Esophagus muscularis mucosa (tissue), 4 donors: ENCODE measurements at regions not wholly inside any gene's neighbourhood (a gene's known extent, or its start where the extent isn't known, plus 50 kb on each side); places are given as distances from the start of the nearest gene placed in this dataset.

ENCODE experiments used
- DNase-seq: peaks from one replicate; pipeline ENCODE4 v3.0.0-alpha.2; 2017; ENCODE audit errors: extremely low spot score
- H3K27ac ChIP-seq, 4 donors: fragments of 200-600 bp; sonication (generic); replicated peaks in 1 of 4; 1 replicate in 3 of 4; 2 replicates in 1 of 4; pipeline ENCODE4 v1.5.1; 2016 to 2019; ENCODE audit warnings: mild to moderate bottlenecking in 1 of 4
- H3K27me3 ChIP-seq, 4 donors: fragments of 200-600 bp; sonication (generic); one replicate each; pipeline versions ENCODE4 v1.5.1 to v1.6.0; 2016 to 2019
- H3K36me3 ChIP-seq, 4 donors: fragments of 200-600 bp; sonication (generic); one replicate each; pipeline ENCODE4 v1.5.1; 2016 to 2019
- H3K4me1 ChIP-seq, 4 donors: fragments of 200-600 bp; sonication (generic); one replicate each; pipeline ENCODE4 v1.5.1; 2016 to 2019
- H3K4me3 ChIP-seq, 4 donors: fragments of 200-600 bp; sonication (generic); 1 replicate in 2 of 4; 2 replicates in 2 of 4; pipeline ENCODE4 v1.5.1; 2016 to 2019; ENCODE audit warnings: mild to moderate bottlenecking in 4 of 4, moderate library complexity in 1 of 4
- H3K9me3 ChIP-seq, 4 donors: fragments of 200-600 bp; sonication (generic); 1 replicate in 3 of 4; 2 replicates in 1 of 4; pipeline ENCODE4 v1.5.1; 2016 to 2019
- EP300 ChIP-seq: sonication (generic); formaldehyde crosslinking; IDR thresholded peaks from one replicate; pipeline ENCODE4 v1.6.1; 2017; ENCODE audit warnings: antibody characterized with exemption
- POLR2A ChIP-seq: fragments of 450-650 bp; IDR thresholded peaks from one replicate; pipeline ENCODE4 v1.6.1; 2017; ENCODE audit warnings: antibody characterized with exemption, moderate library complexity, mild to moderate bottlenecking, low read depth
- POLR2AphosphoS5 ChIP-seq, 2 donors: sonication (generic); formaldehyde crosslinking; IDR thresholded peaks; one replicate each; pipeline ENCODE4 v1.6.1; 2017; ENCODE audit warnings: antibody characterized with exemption in 2 of 2
- WGBS: methylation state at CpG from one replicate; pipeline ENCODE4 v1.1.5; 2018; 5-methylcytosine and 5-hydroxymethylcytosine counted together
- intact Hi-C: fragments of 100-400 bp; cut with DNase I; formaldehyde crosslinking; loops from one replicate; pipeline ENCODE4 v1.15.1; 2023
- TF ChIP-seq, protein P1 (sequence below), 3 experiments: fragments of 200-600 bp in 2 of 3; fragments of 450-650 bp in 1 of 3; sonication (generic) in 2 of 3; IDR thresholded peaks; one replicate each; pipeline ENCODE4 v1.5.1; 2017 to 2019; ENCODE audit warnings: antibody characterized with exemption in 3 of 3, mild to moderate bottlenecking in 2 of 3, moderate library complexity in 1 of 3

DNA sequence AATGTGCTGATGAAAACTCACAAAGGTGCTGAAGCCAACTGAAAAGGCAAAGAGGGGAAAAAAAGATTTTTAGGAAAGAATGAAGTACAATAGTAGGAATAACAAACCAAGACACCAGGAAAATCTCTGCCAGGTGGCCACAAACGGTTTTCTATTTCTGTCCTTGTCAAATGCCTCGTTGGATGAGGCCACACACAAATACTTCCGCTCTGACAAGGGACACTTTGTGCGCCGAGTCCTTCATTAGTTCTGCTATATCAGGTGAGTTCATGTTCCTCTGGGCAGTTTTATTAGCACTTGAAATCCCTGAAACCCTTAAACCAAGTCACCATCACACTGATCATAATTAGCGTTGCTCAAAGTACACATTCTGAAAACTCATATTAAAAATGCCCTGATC lies 373.1 kb downstream of the VPS13C start:
- Histone ChIP-seq H3K27ac (no peak overlapping the region), H3K36me3 (no peaks in the 10 kb centered on the region), H3K4me1 (no peaks in the 10 kb centered on the region), H3K9me3 (no peaks in the 10 kb centered on the region), H3K4me3 (no peak overlapping the region), H3K27me3 (peaks cover 0 to 8% (median 0%) of the 10 kb centered on the region in 4 donors)
- DNase-seq: peak; percentile 26
- intact Hi-C loops: no loop called here
- 61% methylated on average over 6 of the region's 6 CpGs for WGBS
- TF ChIP-seq EP300 (no peak), POLR2A (no peak), POLR2AphosphoS5 (IDR thresholded peaks at IDR 0.05) (no peak)
- TF ChIP-seq, protein P1, sequence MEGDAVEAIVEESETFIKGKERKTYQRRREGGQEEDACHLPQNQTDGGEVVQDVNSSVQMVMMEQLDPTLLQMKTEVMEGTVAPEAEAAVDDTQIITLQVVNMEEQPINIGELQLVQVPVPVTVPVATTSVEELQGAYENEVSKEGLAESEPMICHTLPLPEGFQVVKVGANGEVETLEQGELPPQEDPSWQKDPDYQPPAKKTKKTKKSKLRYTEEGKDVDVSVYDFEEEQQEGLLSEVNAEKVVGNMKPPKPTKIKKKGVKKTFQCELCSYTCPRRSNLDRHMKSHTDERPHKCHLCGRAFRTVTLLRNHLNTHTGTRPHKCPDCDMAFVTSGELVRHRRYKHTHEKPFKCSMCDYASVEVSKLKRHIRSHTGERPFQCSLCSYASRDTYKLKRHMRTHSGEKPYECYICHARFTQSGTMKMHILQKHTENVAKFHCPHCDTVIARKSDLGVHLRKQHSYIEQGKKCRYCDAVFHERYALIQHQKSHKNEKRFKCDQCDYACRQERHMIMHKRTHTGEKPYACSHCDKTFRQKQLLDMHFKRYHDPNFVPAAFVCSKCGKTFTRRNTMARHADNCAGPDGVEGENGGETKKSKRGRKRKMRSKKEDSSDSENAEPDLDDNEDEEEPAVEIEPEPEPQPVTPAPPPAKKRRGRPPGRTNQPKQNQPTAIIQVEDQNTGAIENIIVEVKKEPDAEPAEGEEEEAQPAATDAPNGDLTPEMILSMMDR (IDR thresholded peaks at IDR 0.05): no peak

DNA sequence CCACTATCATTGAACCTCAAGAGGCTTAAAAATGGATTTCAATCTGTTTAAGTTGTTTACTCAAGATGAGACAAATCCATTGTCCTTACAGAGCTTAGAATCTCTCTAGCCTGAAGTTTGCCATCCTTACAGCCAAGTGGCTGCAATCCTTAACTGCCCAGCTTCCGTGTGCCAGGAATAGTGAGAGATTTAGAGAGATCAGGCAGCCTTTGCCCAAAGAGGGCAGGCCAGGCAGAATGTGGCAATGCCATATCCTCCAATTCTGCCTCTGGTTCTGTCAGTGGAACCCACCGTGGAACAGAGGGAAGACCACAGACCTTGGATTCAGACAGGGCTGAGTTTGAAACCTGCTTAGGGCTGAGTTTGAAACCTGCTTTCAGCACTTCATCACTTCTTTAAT lies 374.3 kb downstream of the VPS13C start:
- TF ChIP-seq EP300: no peak
- no peak for TF ChIP-seq POLR2A
- TF ChIP-seq, protein P1 (IDR thresholded peaks at IDR 0.05): no peak
- TF ChIP-seq POLR2AphosphoS5 (IDR thresholded peaks at IDR 0.05): no peak
- H3K36me3 ChIP-seq: no peaks in the 10 kb centered on the region
- 77% methylated on average over 2 of the region's 2 CpGs for WGBS
- no peaks in the 10 kb centered on the region for H3K9me3 ChIP-seq
- H3K27me3 ChIP-seq: peaks cover 0 to 1% (median 0%) of the 10 kb centered on the region in 4 donors
- DNase-seq: peak; percentile 72
- intact Hi-C loops: no loop called here
- H3K4me1 ChIP-seq: no peaks in the 10 kb centered on the region
- H3K4me3 ChIP-seq: no peak overlapping the region
- no peak overlapping the region for H3K27ac ChIP-seq

DNA sequence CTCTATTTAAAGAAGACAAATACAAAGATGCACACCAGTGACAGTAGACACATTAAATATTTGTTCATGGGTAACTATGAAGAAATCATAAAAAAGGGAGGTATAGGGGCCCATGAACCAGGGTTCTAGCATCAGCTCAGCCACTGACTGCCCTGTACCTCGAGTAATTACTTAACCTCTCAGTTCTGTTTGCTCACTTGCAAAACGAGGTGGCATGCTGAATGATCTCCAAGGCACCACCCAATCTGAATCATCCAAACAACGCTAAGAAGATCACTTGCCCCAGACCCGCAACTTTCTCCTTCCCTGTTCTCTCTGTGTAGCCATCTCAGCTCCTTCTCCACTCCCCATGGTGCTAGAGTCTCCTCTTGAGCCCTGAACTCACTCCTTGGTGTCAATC lies 374.7 kb downstream of the VPS13C start:
- H3K27me3 ChIP-seq: no peaks in the 10 kb centered on the region
- intact Hi-C loops: no loop called here
- H3K4me3 ChIP-seq: no peak overlapping the region
- no peaks in the 10 kb centered on the region for H3K4me1 ChIP-seq
- no peak for TF ChIP-seq EP300
- TF ChIP-seq, protein P1 (IDR thresholded peaks at IDR 0.05): no peak
- no peak for TF ChIP-seq POLR2AphosphoS5 (IDR thresholded peaks at IDR 0.05)
- TF ChIP-seq POLR2A: no peak
- no peak overlapping the region for H3K27ac ChIP-seq
- H3K9me3 ChIP-seq: no peaks in the 10 kb centered on the region
- no peaks in the 10 kb centered on the region for H3K36me3 ChIP-seq
- 75% methylated on average over 4 of the region's 4 CpGs for WGBS
- peak; percentile 83 for DNase-seq

DNA sequence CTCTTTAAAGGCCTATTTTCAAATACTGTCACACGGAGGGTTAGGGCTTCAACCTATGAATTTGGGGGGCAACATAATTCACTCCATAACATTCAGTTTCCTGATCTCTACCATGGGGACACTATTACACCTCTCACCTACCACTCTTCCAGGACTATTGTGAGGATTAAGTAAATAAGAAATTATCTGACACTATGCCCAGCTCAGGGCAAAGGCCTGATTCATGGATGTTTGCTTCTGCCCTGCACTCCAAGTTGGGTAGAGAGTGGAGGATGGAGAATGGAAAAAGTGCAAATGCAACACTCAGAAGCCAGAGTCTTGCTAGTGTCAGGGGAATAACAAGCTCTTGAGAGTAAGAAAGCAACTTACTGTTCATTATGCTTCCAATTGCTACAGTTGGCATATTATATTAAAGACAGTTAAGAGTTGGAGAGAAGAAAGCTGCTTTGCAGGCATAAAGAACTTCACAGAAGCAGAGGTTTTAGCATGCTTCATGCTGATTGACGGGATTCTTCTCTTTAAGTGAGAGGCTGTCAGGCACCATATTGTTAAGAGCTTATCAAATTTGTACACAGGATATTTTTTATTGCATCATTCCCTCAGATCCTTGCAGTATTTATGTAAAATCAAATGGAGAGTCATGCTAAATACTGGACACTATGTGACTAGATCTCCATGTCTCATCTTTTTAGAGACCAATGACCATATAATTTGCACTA lies 375.3 kb downstream of the VPS13C start:
- intact Hi-C loops: no loop called here
- Histone ChIP-seq H3K4me1 (no peaks in the 10 kb centered on the region), H3K4me3 (no peak overlapping the region), H3K9me3 (no peaks in the 10 kb centered on the region), H3K27me3 (no peaks in the 10 kb centered on the region), H3K36me3 (no peaks in the 10 kb centered on the region), H3K27ac (no peak overlapping the region)
- no peak for DNase-seq
- 82% methylated on average over 2 of the region's 2 CpGs for WGBS
- TF ChIP-seq, protein P1 (IDR thresholded peaks at IDR 0.05): no peak
- TF ChIP-seq POLR2AphosphoS5 (IDR thresholded peaks at IDR 0.05) (no peak), EP300 (no peak), POLR2A (no peak)
